Suprapubic skin (tissue), 4 donors: ENCODE measurements at regions not wholly inside any gene's neighbourhood (a gene's known extent, or its start where the extent isn't known, plus 50 kb on each side); places are given as distances from the start of the nearest gene placed in this dataset.

ENCODE experiments used
- DNase-seq, 2 donors: peaks; one replicate each; pipeline ENCODE4 v3.0.0-alpha.2; 2019; ENCODE audit warnings: low spot score in 2 of 2
- H3K27ac ChIP-seq: fragments of 200-600 bp; sonication (generic); one replicate; pipeline ENCODE4 v1.5.1; 2019
- H3K27me3 ChIP-seq: fragments of 200-600 bp; sonication (generic); one replicate; pipeline ENCODE4 v1.5.1; 2019
- H3K36me3 ChIP-seq: fragments of 200-600 bp; sonication (generic); one replicate; pipeline ENCODE4 v1.5.1; 2019
- H3K4me1 ChIP-seq: fragments of 200-600 bp; sonication (generic); one replicate; pipeline ENCODE4 v1.5.1; 2019
- H3K4me3 ChIP-seq: fragments of 200-600 bp; sonication (generic); one replicate; pipeline ENCODE4 v1.5.1; 2019; ENCODE audit warnings: mild to moderate bottlenecking
- H3K9me3 ChIP-seq: fragments of 200-600 bp; sonication (generic); one replicate; pipeline ENCODE4 v1.5.1; 2019
- EP300 ChIP-seq: sonication (generic); formaldehyde crosslinking; IDR thresholded peaks from one replicate; pipeline ENCODE4 v1.6.1; 2017; ENCODE audit warnings: antibody characterized with exemption
- POLR2A ChIP-seq, 2 donors: fragments of 450-650 bp; IDR thresholded peaks; one replicate each; pipeline ENCODE4 v1.6.1; 2017; ENCODE audit warnings: antibody characterized with exemption in 2 of 2, mild to moderate bottlenecking in 2 of 2, moderate library complexity in 2 of 2
- POLR2AphosphoS5 ChIP-seq, 3 donors: sonication (generic); formaldehyde crosslinking; IDR thresholded peaks; one replicate each; pipeline ENCODE4 v1.6.1; 2017; ENCODE audit warnings: antibody characterized with exemption in 3 of 3
- WGBS: methylation state at CpG from one replicate; pipeline ENCODE4 v1.1.5; 2018; 5-methylcytosine and 5-hydroxymethylcytosine counted together
- TF ChIP-seq, protein P1 (sequence below), 2 donors: fragments of 200-600 bp in 1 of 2; fragments of 450-650 bp in 1 of 2; sonication (generic) in 1 of 2; IDR thresholded peaks; one replicate each; pipeline ENCODE4 v1.5.1; 2016 to 2019; ENCODE audit warnings: antibody characterized with exemption in 2 of 2, mild to moderate bottlenecking in 1 of 2, moderate library complexity in 1 of 2

DNA sequence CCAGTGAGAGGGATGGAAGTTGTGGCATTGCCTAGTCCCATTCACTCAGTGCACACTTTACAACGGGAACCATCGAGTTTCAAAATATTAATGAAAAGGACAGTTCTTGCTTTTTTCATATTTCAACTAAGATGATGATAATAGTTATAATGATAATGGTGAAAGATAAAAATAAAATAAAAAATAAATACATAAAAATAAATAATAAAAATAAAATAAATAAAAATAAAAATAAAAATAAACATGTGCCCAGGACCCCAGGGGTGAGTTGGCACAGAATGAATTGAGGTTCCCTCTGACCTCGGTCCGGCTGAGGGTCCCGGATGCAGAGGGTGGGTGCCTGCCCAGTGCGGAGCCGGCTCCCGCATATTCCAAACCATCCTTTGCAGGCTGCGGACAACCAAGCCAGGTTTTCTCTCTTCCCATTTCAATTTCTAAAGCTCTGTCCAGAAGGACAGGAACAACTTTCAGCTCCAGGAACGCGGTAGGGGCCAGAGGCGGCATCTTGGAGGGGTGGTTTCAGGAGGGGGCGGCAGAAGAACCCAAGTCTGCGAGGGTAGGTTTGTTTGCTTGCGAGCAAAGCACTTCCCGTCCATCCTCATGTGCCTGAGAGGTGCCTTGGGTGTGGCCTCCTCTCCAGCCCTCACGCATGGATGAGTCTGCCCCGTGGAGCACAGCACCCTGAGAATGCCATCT is 236.8 kb downstream of the DLL1 start:
- 83% methylated on average over 16 of the region's 18 CpGs for WGBS
- Histone ChIP-seq H3K27ac (no peak overlapping the region), H3K36me3 (no peaks in the 10 kb centered on the region), H3K4me3 (no peak overlapping the region), H3K27me3 (peaks cover 22% of the 10 kb centered on the region), H3K9me3 (no peaks in the 10 kb centered on the region), H3K4me1 (peaks cover 9% of the 10 kb centered on the region)
- TF ChIP-seq, protein P1, sequence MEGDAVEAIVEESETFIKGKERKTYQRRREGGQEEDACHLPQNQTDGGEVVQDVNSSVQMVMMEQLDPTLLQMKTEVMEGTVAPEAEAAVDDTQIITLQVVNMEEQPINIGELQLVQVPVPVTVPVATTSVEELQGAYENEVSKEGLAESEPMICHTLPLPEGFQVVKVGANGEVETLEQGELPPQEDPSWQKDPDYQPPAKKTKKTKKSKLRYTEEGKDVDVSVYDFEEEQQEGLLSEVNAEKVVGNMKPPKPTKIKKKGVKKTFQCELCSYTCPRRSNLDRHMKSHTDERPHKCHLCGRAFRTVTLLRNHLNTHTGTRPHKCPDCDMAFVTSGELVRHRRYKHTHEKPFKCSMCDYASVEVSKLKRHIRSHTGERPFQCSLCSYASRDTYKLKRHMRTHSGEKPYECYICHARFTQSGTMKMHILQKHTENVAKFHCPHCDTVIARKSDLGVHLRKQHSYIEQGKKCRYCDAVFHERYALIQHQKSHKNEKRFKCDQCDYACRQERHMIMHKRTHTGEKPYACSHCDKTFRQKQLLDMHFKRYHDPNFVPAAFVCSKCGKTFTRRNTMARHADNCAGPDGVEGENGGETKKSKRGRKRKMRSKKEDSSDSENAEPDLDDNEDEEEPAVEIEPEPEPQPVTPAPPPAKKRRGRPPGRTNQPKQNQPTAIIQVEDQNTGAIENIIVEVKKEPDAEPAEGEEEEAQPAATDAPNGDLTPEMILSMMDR (IDR thresholded peaks at IDR 0.05) = no peak
- no peak for TF ChIP-seq EP300
- no peak for TF ChIP-seq POLR2AphosphoS5 (IDR thresholded peaks at IDR 0.05)
- TF ChIP-seq POLR2A (IDR thresholded peaks at IDR 0.05) = no peak
- DNase-seq = peak; percentile 44 to 55

DNA sequence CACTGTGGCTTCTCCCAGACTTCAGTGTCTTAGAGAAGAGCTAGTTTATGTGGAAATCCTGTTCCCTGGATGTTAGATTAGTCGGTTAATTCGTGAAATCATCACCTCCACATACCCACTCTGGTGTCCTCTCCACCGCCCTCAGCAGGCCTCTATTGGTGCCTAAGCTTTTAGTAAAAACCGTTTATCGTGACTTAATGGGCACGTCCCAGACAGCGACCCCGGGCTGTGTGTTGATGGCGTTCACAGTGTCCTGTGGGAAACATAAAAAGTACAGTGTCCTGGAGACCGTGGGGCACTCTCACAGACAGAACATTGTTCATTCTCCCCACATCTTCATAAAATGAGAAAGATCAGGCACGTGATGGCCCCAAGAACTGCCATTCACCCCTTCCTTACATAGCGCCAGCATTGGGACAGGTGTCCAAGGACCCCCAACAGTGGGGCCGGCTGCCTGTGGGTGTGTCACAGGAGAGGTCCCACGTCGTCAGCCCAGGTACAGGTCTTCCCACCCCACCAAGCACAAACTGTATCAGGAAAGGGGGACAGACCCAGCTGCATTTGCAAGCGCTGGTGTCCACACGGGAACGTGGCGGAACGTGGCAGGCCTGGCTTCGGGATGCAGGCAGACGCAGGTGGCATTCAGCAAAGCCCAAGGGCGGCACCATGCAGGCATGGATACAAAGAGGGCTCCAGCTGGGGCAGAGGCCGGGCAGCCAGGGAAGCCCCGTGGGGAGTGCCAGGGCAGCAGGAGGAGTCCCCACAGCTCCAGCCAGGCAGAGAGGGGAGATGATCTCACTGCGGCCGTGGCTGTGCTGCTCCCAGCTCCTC is 237.7 kb downstream of the DLL1 start:
- TF ChIP-seq, protein P1 (IDR thresholded peaks at IDR 0.05) = no peak
- TF ChIP-seq POLR2AphosphoS5 (IDR thresholded peaks at IDR 0.05) (no peak), POLR2A (IDR thresholded peaks at IDR 0.05) (no peak), EP300 (no peak)
- no peak overlapping the region for H3K4me3 ChIP-seq
- H3K36me3 ChIP-seq = no peaks in the 10 kb centered on the region
- H3K27me3 ChIP-seq = peaks cover 22% of the 10 kb centered on the region
- H3K4me1 ChIP-seq = peaks cover 14% of the 10 kb centered on the region
- H3K27ac ChIP-seq = no peak overlapping the region
- no peaks in the 10 kb centered on the region for H3K9me3 ChIP-seq
- 90% methylated on average over 11 of the region's 27 CpGs for WGBS
- peak; percentile 58 to 62 for DNase-seq

DNA sequence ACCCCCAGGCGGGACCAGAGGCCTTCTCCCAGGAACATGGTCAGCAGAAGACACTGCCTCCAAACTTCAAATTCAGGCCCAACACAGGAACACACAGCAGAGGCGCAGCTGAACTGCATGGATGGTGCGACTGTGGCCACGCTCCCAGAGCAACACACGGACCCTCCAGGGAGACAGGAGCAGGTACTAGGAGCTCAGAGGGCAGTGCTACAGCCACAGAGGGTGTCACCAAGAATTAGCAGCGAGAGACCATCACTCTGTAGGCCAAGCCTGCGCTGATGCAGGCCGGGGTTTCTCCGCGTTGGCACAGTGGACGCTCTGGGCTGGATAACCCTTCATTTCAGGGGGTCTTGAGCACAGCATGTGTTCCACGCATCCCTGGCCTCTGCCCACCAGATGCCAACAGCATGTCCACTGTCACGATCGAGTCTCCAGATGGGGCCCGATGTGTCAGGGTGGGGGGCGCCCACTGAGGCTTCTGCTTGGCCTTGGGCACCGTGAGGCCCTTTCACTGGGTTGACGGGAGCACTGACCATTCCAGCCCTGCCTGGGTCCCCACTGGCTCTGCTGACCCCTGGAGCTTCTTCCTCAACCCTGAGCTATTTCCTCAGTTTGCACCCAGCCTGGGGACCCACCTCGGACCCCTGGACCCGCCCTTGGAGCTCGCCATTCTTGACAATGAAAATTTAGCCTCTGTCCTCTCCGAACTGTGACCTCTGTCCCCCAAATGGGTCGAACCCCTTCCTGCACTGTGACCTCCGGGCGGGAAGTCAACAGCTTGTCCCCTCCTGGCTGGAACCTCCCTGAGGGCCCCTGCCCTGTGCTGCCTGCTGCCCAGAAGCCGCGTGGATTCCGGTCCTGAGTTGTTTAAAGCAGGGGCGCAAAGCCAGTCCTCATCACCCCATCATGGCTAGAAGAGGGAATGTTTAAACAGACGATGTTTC is 239.4 kb downstream of the DLL1 start:
- WGBS = 89% methylated on average over 17 of the region's 30 CpGs
- Histone ChIP-seq H3K4me3 (no peak overlapping the region), H3K36me3 (no peaks in the 10 kb centered on the region), H3K27me3 (peaks cover 22% of the 10 kb centered on the region), H3K9me3 (no peaks in the 10 kb centered on the region), H3K4me1 (peaks cover 14% of the 10 kb centered on the region), H3K27ac (no peak overlapping the region)
- no peak for TF ChIP-seq POLR2AphosphoS5 (IDR thresholded peaks at IDR 0.05)
- TF ChIP-seq POLR2A (IDR thresholded peaks at IDR 0.05) = no peak
- no peak for TF ChIP-seq EP300
- TF ChIP-seq, protein P1 (IDR thresholded peaks at IDR 0.05) = no peak
- DNase-seq = peak; percentile 62 to 77

- peak in 1 of 2 donors; percentile 54 for DNase-seq
- TF ChIP-seq POLR2A (IDR thresholded peaks at IDR 0.05) = no peak
- TF ChIP-seq, protein P1 (IDR thresholded peaks at IDR 0.05) = no peak
- TF ChIP-seq EP300 = no peak
- no peak for TF ChIP-seq POLR2AphosphoS5 (IDR thresholded peaks at IDR 0.05)
- Histone ChIP-seq H3K27me3 (peaks cover 14% of the 10 kb centered on the region), H3K27ac (no peak overlapping the region), H3K4me3 (no peak overlapping the region), H3K36me3 (no peaks in the 10 kb centered on the region), H3K4me1 (peaks cover 14% of the 10 kb centered on the region), H3K9me3 (no peaks in the 10 kb centered on the region)
- 96% methylated on average over 6 of the region's 15 CpGs for WGBS
Measured at GRCh38 chr6:170050591-170051041, 240.3 kb downstream of the DLL1 start.
